Transverse colon (tissue), 4 donors: ENCODE measurements at regions not wholly inside any gene's neighbourhood (a gene's known extent, or its start where the extent isn't known, plus 50 kb on each side); places are given as distances from the start of the nearest gene placed in this dataset.

Experiments
- DNase-seq: peaks from one replicate; pipeline ENCODE4 v3.0.0-alpha.2; 2019
- H3K27ac ChIP-seq, 4 donors: fragments of 200-600 bp; sonication (generic); 2 replicates each; pipeline ENCODE4 v1.5.1; 2016 to 2018; ENCODE audit warnings: inconsistent platforms in 4 of 4
- H3K27me3 ChIP-seq: fragments of 200-600 bp; sonication (generic); 2 replicates; pipeline ENCODE4 v1.5.1; 2017; ENCODE audit warnings: inconsistent platforms
- H3K36me3 ChIP-seq, 4 donors: fragments of 200-600 bp; sonication (generic); 2 replicates each; pipeline ENCODE4 v1.5.1; 2017 to 2019; ENCODE audit warnings: inconsistent platforms in 4 of 4
- H3K4me1 ChIP-seq, 4 donors: fragments of 200-600 bp; sonication (generic); 2 replicates each; pipeline ENCODE4 v1.5.1; 2017 to 2020; ENCODE audit warnings: inconsistent platforms in 4 of 4
- H3K4me3 ChIP-seq, 4 donors: fragments of 200-600 bp; sonication (generic); 1 replicate in 1 of 4; 2 replicates in 3 of 4; pipeline versions ENCODE4 v1.5.1 to v1.6.1; 2017 to 2019; ENCODE audit warnings: inconsistent platforms in 4 of 4
- H3K9me3 ChIP-seq, 2 donors: fragments of 200-600 bp; sonication (generic); 2 replicates each; pipeline ENCODE4 v1.5.1; 2017 to 2019; ENCODE audit warnings: inconsistent platforms in 2 of 2
- CTCF ChIP-seq, 5 experiments: fragments of 200-600 bp in 3 of 5; fragments of 450-650 bp in 2 of 5; sonication (generic) in 3 of 5; IDR thresholded peaks; 1 replicate in 2 of 5; 2 replicates in 3 of 5; pipeline ENCODE4 v1.5.1; 2016 to 2017; ENCODE audit warnings: antibody characterized with exemption in 5 of 5, inconsistent platforms in 3 of 5, mild to moderate bottlenecking in 2 of 5, moderate library complexity in 1 of 5
- EP300 ChIP-seq: sonication (generic); formaldehyde crosslinking; IDR thresholded peaks from one replicate; pipeline ENCODE4 v1.6.1; 2017; ENCODE audit warnings: antibody characterized with exemption, low read depth
- POLR2A ChIP-seq: fragments of 450-650 bp; IDR thresholded peaks from one replicate; pipeline ENCODE4 v1.6.1; 2016; ENCODE audit warnings: antibody characterized with exemption, mild to moderate bottlenecking, moderate library complexity
- POLR2AphosphoS5 ChIP-seq, 3 donors: sonication (generic); formaldehyde crosslinking; IDR thresholded peaks; one replicate each; pipeline ENCODE4 v1.6.1; 2016; ENCODE audit warnings: antibody characterized with exemption in 3 of 3
- WGBS, 2 donors: methylation state at CpG; one replicate each; pipeline ENCODE4 v1.1.5; 2018; ENCODE audit warnings: low coverage in 1 of 2; 5-methylcytosine and 5-hydroxymethylcytosine counted together
- in situ Hi-C, 4 donors: fragments of 200-750 bp; cut with MboI; loops; one replicate each; pipeline versions ENCODE4 v1.15.0 to v1.15.1; 2017; ENCODE audit warnings: low sequenced_read_pairs in 3 of 4, low pct_ligation_motif_present in 1 of 4, low pct_unique_long_range_greater_than_20kb in 1 of 4
- intact Hi-C: fragments of 100-400 bp; cut with DNase I; formaldehyde crosslinking; loops from one replicate; pipeline ENCODE4 v1.15.1; 2023; ENCODE audit warnings: low total_unique reads

- intact Hi-C loops (no loop called here), in situ Hi-C loops (no loop called here)
- Histone ChIP-seq H3K27me3 (no peaks in the 10 kb centered on the region), H3K4me1 (no peaks in the 10 kb centered on the region), H3K9me3 (no peaks in the 10 kb centered on the region), H3K27ac (no peak overlapping the region), H3K4me3 (no peak overlapping the region), H3K36me3 (no peaks in the 10 kb centered on the region)
- DNase-seq, result no peak
- no peak for TF ChIP-seq POLR2A
- no peak for TF ChIP-seq POLR2AphosphoS5 (IDR thresholded peaks at IDR 0.05)
- no peak for TF ChIP-seq EP300
- no peak for TF ChIP-seq CTCF (IDR thresholded peaks at IDR 0.05)
- WGBS, 2 donors, result 43 to 68% methylated on average over 2 of the region's 2 CpGs
Measured at GRCh38 chr14:35986219-35986573, 160.1 kb downstream of the BRMS1L start.

- Histone ChIP-seq H3K27ac (no peak overlapping the region), H3K36me3 (no peaks in the 10 kb centered on the region), H3K9me3 (no peaks in the 10 kb centered on the region), H3K27me3 (no peaks in the 10 kb centered on the region), H3K4me3 (no peak overlapping the region), H3K4me1 (no peaks in the 10 kb centered on the region)
- WGBS, 2 donors, result 42 to 52% methylated on average over 5 of the region's 5 CpGs
- in situ Hi-C loops (no loop called here), intact Hi-C loops (no loop called here)
- TF ChIP-seq EP300, result no peak
- no peak for TF ChIP-seq POLR2AphosphoS5 (IDR thresholded peaks at IDR 0.05)
- no peak for TF ChIP-seq POLR2A
- TF ChIP-seq CTCF (IDR thresholded peaks at IDR 0.05), result no peak
- DNase-seq, result no peak
Measured at GRCh38 chr14:35985474-35986218, 159.5 kb downstream of the BRMS1L start.

DNA sequence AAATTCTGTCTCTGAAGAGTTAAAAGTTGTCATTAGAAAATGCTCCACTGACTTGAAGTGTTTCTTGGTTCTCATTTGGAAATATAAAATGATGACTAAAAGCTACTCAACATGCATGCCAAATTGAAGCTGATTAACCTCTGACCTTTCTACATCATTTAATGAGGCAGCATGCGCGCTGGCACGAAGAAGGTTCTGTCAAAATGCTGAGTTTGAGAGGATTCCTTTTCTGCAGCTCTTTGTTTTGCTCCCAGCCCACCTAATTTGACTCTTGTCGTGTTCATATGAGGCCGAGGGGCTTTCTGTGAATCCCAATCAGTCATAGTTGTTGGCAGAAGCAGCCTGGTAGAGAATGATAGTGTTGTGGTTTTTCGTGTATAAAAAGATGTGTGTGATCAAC lies 153.4 kb downstream of the BRMS1L start:
- H3K36me3 ChIP-seq, result no peaks in the 10 kb centered on the region
- WGBS, 2 donors, result 70 to 77% methylated on average over 4 to 6 of the region's 6 CpGs
- no peaks in the 10 kb centered on the region for H3K4me1 ChIP-seq
- no peaks in the 10 kb centered on the region for H3K27me3 ChIP-seq
- TF ChIP-seq EP300 (no peak), CTCF (IDR thresholded peaks at IDR 0.05) (no peak), POLR2AphosphoS5 (IDR thresholded peaks at IDR 0.05) (no peak), POLR2A (no peak)
- intact Hi-C loops, result no loop called here
- in situ Hi-C loops, result no loop called here
- H3K27ac ChIP-seq, result no peak overlapping the region
- H3K9me3 ChIP-seq, result no peaks in the 10 kb centered on the region
- H3K4me3 ChIP-seq, result no peak overlapping the region
- no peak for DNase-seq

- no peak for DNase-seq
- WGBS, 2 donors, result 64 to 84% methylated on average over 1 to 3 of the region's 6 CpGs
- Histone ChIP-seq H3K36me3 (no peaks in the 10 kb centered on the region), H3K27ac (no peak overlapping the region), H3K4me1 (no peaks in the 10 kb centered on the region), H3K9me3 (no peaks in the 10 kb centered on the region), H3K27me3 (no peaks in the 10 kb centered on the region), H3K4me3 (no peak overlapping the region)
- TF ChIP-seq CTCF (IDR thresholded peaks at IDR 0.05), result no peak
- TF ChIP-seq EP300, result no peak
- no peak for TF ChIP-seq POLR2AphosphoS5 (IDR thresholded peaks at IDR 0.05)
- TF ChIP-seq POLR2A, result no peak
- in situ Hi-C loops (no loop called here), intact Hi-C loops (no loop called here)
Measured at GRCh38 chr14:35978561-35978960, 152.4 kb downstream of the BRMS1L start.
